Ascending aorta (tissue), 2 donors: ENCODE measurements at regions not wholly inside any gene's neighbourhood (a gene's known extent, or its start where the extent isn't known, plus 50 kb on each side); places are given as distances from the start of the nearest gene placed in this dataset.
"Not testable (repeated sequence)": the region's sequence is repeated elsewhere in the genome, so short reads cannot be mapped to it uniquely, and the experiment has no call there.

Source experiments
- DNase-seq, 2 donors: peaks; one replicate each; pipeline ENCODE4 v3.0.0-alpha.2; 2019; ENCODE audit warnings: low spot score in 2 of 2
- H3K27ac ChIP-seq, 2 donors: fragments of 200-600 bp; sonication (generic); one replicate each; pipeline ENCODE4 v1.5.1; 2016 to 2017; ENCODE audit warnings: mild to moderate bottlenecking in 1 of 2
- H3K27me3 ChIP-seq: fragments of 200-600 bp; sonication (generic); one replicate; pipeline ENCODE4 v1.5.1; 2017
- H3K36me3 ChIP-seq, 2 donors: fragments of 200-600 bp; sonication (generic); one replicate each; pipeline ENCODE4 v1.5.1; 2016
- H3K4me1 ChIP-seq, 2 donors: fragments of 200-600 bp; sonication (generic); one replicate each; pipeline ENCODE4 v1.5.1; 2016 to 2017; ENCODE audit warnings: mild to moderate bottlenecking in 1 of 2
- H3K4me3 ChIP-seq, 2 donors: fragments of 200-600 bp; sonication (generic); one replicate each; pipeline ENCODE4 v1.5.1; 2016 to 2017; ENCODE audit warnings: mild to moderate bottlenecking in 1 of 2
- H3K9me3 ChIP-seq, 2 donors: fragments of 200-600 bp; sonication (generic); one replicate each; pipeline ENCODE4 v1.5.1; 2016
- CTCF ChIP-seq, 3 experiments: fragments of 200-600 bp in 2 of 3; fragments of 450-650 bp in 1 of 3; sonication (generic) in 2 of 3; IDR thresholded peaks; one replicate each; pipeline ENCODE4 v1.5.1; 2016 to 2019; ENCODE audit warnings: antibody characterized with exemption in 3 of 3, mild to moderate bottlenecking in 1 of 3, moderate library complexity in 1 of 3
- intact Hi-C: fragments of 100-400 bp; cut with DNase I; formaldehyde crosslinking; loops from one replicate; pipeline ENCODE4 v1.15.1; 2023

- Histone ChIP-seq H3K27me3 (no peaks in the 10 kb centered on the region), H3K36me3 (no peaks in the 10 kb centered on the region), H3K4me1 (no peaks in the 10 kb centered on the region), H3K27ac (no peak overlapping the region), H3K4me3 (no peak overlapping the region), H3K9me3 (no peaks in the 10 kb centered on the region)
- TF ChIP-seq CTCF (IDR thresholded peaks at IDR 0.05) = no peak
- intact Hi-C loops = no loop called here
- DNase-seq = no peak
Measured at GRCh38 chr12:116673681-116674111, 64.2 kb downstream of the SPRING1 start.

- Histone ChIP-seq H3K36me3 (no peaks in the 10 kb centered on the region), H3K9me3 (no peaks in the 10 kb centered on the region), H3K27ac (no peak overlapping the region), H3K4me3 (no peak overlapping the region), H3K4me1 (no peaks in the 10 kb centered on the region), H3K27me3 (no peaks in the 10 kb centered on the region)
- intact Hi-C loops = no loop called here
- TF ChIP-seq CTCF (IDR thresholded peaks at IDR 0.05) = no peak
- no peak for DNase-seq
Measured at GRCh38 chr12:116672842-116673516, 64.9 kb downstream of the SPRING1 start.

- Histone ChIP-seq H3K27ac (no peak overlapping the region), H3K4me1 (no peaks in the 10 kb centered on the region), H3K27me3 (no peaks in the 10 kb centered on the region), H3K4me3 (no peak overlapping the region), H3K36me3 (no peaks in the 10 kb centered on the region), H3K9me3 (no peaks in the 10 kb centered on the region)
- no peak for TF ChIP-seq CTCF (IDR thresholded peaks at IDR 0.05)
- intact Hi-C loops = no loop called here
- no peak for DNase-seq
Measured at GRCh38 chr12:116672010-116672409, 65.9 kb downstream of the SPRING1 start.

GRCh38 chr12:116670859-116671258 lies 67.0 kb downstream of the SPRING1 start:
- H3K9me3 ChIP-seq = no peaks in the 10 kb centered on the region
- no peak overlapping the region for H3K4me3 ChIP-seq
- no peak for TF ChIP-seq CTCF (IDR thresholded peaks at IDR 0.05)
- no peaks in the 10 kb centered on the region for H3K36me3 ChIP-seq
- no peaks in the 10 kb centered on the region for H3K27me3 ChIP-seq
- H3K4me1 ChIP-seq = no peaks in the 10 kb centered on the region
- DNase-seq = no peak
- no peak overlapping the region for H3K27ac ChIP-seq
- intact Hi-C loops = no loop called here

- H3K4me1 ChIP-seq = no peaks in the 10 kb centered on the region
- TF ChIP-seq CTCF (IDR thresholded peaks at IDR 0.05) = no peak
Measured at GRCh38 chr12:116667752-116668151, 70.1 kb downstream of the SPRING1 start.

GRCh38 chr12:116666829-116667228 lies 71.0 kb downstream of the SPRING1 start:
- H3K27me3 ChIP-seq, H3K9me3 ChIP-seq, H3K4me3 ChIP-seq, H3K36me3 ChIP-seq, H3K4me1 ChIP-seq, DNase-seq, H3K27ac ChIP-seq, intact Hi-C loops: not testable (repeated sequence)

More at GRCh38 chr12:116667752-116668151, 70.1 kb downstream of the SPRING1 start:
- H3K27me3 ChIP-seq = no peaks in the 10 kb centered on the region
- no peak overlapping the region for H3K4me3 ChIP-seq
- no peaks in the 10 kb centered on the region for H3K36me3 ChIP-seq
- DNase-seq = no peak
- H3K27ac ChIP-seq = no peak overlapping the region
- intact Hi-C loops = no loop called here
- no peaks in the 10 kb centered on the region for H3K9me3 ChIP-seq
